ENCODE measurements at regions not wholly inside any gene's neighbourhood (a gene's known extent, or its start where the extent isn't known, plus 50 kb on each side); places are given as distances from the start of the nearest gene placed in this dataset.
"Not testable (repeated sequence)": the region's sequence is repeated elsewhere in the genome, so short reads cannot be mapped to it uniquely, and the experiment has no call there.

DNA sequence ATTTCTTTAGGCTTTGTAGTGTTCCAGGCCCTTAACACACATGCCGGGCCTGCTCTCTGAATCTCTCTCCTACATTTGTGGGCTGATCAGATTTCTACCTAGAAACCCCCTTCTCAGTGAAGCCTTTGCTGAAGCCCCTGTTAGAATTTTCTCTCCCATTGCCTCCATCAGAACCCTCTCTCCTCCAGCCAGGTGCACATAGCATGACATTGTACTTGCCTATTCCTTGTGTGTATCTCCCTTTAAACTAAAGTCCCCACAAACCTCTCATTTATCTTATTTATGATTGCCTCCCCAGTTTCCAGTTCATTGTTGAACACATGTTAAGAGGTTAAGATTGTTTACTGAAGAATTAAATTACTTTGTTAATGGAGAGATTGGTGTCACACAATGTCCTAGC, 325.5 kb upstream of the CITED2 start:
- Histone ChIP-seq H3K27me3 (ENCODE audit: insufficient read depth, low read length) (no peaks in the 10 kb centered on the region), H3K4me3 (ENCODE audit: low read length) (no peak overlapping the region), H2AFZ (ENCODE audit: low read depth, low read length) (no peak overlapping the region), H3K9me3 (ENCODE audit: low read length) (no peaks in the 10 kb centered on the region), H3K36me3 (ENCODE audit: insufficient read depth, low read length) (no peaks in the 10 kb centered on the region), H3K4me1 (ENCODE audit: insufficient read depth, low read length) (no peaks in the 10 kb centered on the region)

DNA sequence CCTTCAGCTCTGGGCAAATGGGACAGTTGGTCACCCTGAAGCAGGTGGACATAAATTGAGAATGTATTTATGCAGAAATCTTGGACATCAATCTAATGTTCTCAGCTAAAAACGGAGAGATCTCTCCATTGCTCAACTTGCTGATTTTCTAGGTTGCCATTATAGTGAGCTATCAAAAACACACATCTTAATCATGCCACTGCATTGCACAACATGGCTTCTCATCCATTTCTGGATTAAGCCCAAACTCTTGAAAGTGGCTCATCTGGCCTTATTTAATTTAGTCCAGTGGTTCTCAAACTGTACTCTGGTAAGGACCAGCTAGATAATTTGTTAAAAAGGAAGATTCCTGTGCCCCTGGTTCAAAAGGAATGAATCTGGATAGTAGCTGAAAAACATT, 324.9 kb upstream of the CITED2 start:
- no peaks in the 10 kb centered on the region for H3K36me3 ChIP-seq (ENCODE audit: insufficient read depth, low read length)
- no peaks in the 10 kb centered on the region for H3K27me3 ChIP-seq (ENCODE audit: insufficient read depth, low read length)
- no peak overlapping the region for H2AFZ ChIP-seq (ENCODE audit: low read depth, low read length)
- H3K4me3 ChIP-seq (ENCODE audit: low read length): no peak overlapping the region
- no peaks in the 10 kb centered on the region for H3K9me3 ChIP-seq (ENCODE audit: low read length)
- no peaks in the 10 kb centered on the region for H3K4me1 ChIP-seq (ENCODE audit: insufficient read depth, low read length)

DNA sequence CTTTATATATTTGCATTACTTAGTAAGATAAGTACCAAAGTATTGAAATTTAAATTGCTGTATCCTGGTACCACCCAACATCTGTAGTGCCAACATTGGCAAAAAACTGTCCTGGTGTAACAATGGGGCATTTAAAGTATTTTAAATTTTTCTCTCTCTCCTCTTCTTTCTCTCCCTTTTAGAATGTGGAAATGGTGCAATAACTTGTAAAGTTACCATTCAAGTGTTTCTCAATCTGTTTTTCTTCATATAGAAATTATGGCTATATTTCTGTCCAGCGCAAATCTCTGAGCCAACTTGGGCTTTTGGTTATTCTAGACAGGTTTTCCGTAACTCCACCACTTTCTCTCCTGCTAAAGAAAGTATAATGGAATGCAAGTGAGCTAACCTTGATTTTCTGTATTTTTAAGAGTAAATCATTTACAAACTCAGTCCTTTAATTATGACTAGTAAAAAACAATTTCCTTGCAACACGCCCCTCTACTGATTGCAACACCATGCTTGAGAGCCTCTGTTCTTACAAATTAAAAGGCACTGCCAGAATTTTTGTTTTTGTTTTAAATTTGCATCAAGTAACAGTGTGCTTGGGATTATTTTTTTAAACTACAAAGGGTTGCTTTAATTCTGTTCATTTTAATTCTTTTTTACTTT, 324.2 kb upstream of the CITED2 start:
- Histone ChIP-seq H3K4me1 (ENCODE audit: insufficient read depth, low read length) (no peaks in the 10 kb centered on the region), H3K27me3 (ENCODE audit: insufficient read depth, low read length) (no peaks in the 10 kb centered on the region), H3K36me3 (ENCODE audit: insufficient read depth, low read length) (no peaks in the 10 kb centered on the region), H3K9me3 (ENCODE audit: low read length) (no peaks in the 10 kb centered on the region), H2AFZ (ENCODE audit: low read depth, low read length) (no peak overlapping the region), H3K4me3 (ENCODE audit: low read length) (no peak overlapping the region)

DNA sequence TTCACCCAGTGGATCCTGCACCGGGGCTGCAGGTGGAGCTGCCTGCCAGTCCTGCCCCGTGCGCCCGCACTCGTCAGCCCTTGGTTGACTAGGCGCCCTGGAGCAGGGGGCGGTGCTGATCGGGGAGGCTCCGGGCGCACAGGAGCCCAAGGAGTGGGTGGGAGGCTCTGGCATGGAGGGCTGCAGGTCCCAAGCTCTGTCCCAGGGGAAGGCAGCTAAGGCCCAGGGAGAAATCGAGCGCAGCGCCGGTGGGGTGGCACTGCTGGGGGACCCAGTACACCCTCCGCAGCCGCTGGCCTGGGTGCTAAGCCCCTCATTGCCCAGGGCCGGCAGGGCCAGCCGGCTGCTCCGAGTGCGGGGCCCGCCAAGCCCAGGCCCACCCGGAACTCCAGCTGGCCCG, 323.4 kb upstream of the CITED2 start:
- H3K4me1 ChIP-seq (ENCODE audit: insufficient read depth, low read length); H2AFZ ChIP-seq (ENCODE audit: low read depth, low read length); H3K9me3 ChIP-seq (ENCODE audit: low read length); H3K27me3 ChIP-seq (ENCODE audit: insufficient read depth, low read length); H3K4me3 ChIP-seq (ENCODE audit: low read length); H3K36me3 ChIP-seq (ENCODE audit: insufficient read depth, low read length): not testable (repeated sequence)

DNA sequence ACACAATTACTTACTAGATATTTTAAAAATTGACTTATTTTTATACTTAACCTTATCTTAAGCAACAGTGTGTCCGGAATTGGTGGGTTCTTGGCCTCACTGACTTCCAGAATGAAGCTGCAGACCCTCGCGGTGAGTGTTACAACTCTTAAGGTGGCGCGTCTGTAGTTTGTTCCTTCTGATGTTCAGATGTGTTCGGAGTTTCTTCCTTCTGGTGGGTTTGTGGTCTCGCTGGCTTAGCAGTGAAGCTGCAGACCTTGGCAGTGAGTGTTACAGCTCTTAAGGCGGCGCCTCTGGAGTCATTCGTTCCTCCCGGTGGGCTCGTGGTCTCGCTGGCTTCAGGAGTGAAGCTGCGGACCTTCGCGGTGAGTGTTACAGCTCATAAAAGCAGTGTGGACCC, 322.5 kb upstream of the CITED2 start:
- not testable (repeated sequence) for H3K4me1 ChIP-seq (ENCODE audit: insufficient read depth, low read length); H3K27me3 ChIP-seq (ENCODE audit: insufficient read depth, low read length); H3K4me3 ChIP-seq (ENCODE audit: low read length); H3K9me3 ChIP-seq (ENCODE audit: low read length); H2AFZ ChIP-seq (ENCODE audit: low read depth, low read length); H3K36me3 ChIP-seq (ENCODE audit: insufficient read depth, low read length)

DNA sequence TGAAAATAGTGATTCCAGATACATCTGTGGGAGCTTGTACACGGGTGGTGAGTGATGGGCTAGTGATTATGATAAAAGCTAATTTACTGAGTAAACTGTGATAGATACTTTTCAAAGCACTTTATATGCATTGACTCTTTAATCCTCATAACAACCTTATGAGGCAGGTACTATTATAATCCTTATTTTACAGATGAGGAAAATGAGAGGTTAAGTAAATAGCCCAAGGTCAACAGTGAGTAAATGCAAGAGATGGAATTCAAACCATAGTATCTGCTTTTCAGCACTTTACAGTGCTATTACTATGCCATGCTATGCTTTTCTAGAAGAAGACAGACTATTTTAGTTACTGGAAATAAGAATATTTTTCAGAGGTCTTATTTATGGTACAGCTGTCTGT, 320.9 kb upstream of the CITED2 start:
- Histone ChIP-seq H2AFZ (ENCODE audit: low read depth, low read length) (no peak overlapping the region), H3K36me3 (ENCODE audit: insufficient read depth, low read length) (no peaks in the 10 kb centered on the region), H3K9me3 (ENCODE audit: low read length) (no peaks in the 10 kb centered on the region), H3K27me3 (ENCODE audit: insufficient read depth, low read length) (no peaks in the 10 kb centered on the region), H3K4me1 (ENCODE audit: insufficient read depth, low read length) (no peaks in the 10 kb centered on the region), H3K4me3 (ENCODE audit: low read length) (no peak overlapping the region)

DNA sequence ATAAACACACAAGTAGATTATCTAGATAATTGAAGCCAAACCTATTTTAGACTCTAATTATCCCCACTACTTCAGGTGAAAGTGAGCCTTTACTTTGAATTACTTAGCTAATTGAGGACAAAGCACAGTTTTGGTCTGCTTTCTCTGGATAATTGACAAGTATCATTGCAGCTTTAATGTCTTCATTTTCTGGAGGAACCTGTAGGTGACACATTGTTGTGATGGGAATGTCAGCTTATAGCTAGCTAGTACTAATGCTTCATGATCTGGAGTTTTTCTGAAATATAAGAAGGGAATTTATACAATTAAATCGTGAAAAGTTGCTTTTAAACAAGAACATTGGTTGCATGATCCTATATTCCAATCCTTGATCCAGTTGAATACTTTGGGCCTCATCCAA, 319.3 kb upstream of the CITED2 start:
- Histone ChIP-seq H3K4me3 (ENCODE audit: low read length) (no peak overlapping the region), H3K36me3 (ENCODE audit: insufficient read depth, low read length) (no peaks in the 10 kb centered on the region), H3K9me3 (ENCODE audit: low read length) (no peaks in the 10 kb centered on the region), H2AFZ (ENCODE audit: low read depth, low read length) (no peak overlapping the region), H3K4me1 (ENCODE audit: insufficient read depth, low read length) (no peaks in the 10 kb centered on the region), H3K27me3 (ENCODE audit: insufficient read depth, low read length) (no peaks in the 10 kb centered on the region)

DNA sequence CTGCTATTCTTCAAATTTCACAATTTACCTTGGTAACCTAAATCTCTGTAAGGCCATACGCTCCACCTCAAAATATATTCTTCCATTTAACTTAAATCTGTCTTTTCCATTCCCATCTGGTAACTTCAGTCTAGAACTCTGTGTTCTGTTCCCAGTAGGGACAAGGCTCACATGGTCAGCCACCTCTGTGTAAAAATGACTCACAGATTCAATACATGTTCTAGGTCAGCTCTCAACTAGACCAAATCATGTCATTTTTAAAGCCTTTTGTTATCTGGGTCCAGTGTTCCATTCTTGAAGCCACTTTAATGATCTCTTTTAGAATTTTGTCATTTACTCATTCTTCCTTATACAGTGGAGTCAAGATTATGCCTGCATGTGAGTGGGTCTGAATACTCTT, 315.6 kb upstream of the CITED2 start:
- no peaks in the 10 kb centered on the region for H3K36me3 ChIP-seq (ENCODE audit: insufficient read depth, low read length)

DNA sequence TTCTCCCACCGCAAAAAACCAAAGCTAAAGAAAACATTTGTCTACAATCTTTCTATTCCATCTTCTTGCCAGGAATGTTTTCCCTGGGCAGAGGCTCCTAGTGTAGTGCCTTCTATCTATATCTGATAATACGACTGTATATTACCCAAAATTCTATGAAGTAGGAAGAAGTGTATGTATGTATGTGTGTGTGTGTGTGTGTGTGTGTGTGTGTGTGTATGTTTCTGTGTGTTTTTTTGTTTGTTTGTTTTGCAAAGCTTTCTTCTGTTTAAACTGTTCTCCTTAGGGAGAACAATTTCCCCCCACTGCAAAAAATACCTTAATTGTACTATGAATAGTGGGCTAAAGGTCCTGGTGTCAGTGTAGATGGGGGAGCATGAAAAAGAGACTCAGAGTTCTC, 312.6 kb upstream of the CITED2 start:
- H3K9me3 ChIP-seq (ENCODE audit: low read length): no peaks in the 10 kb centered on the region
- H3K36me3 ChIP-seq (ENCODE audit: insufficient read depth, low read length): no peaks in the 10 kb centered on the region
- no peaks in the 10 kb centered on the region for H3K4me1 ChIP-seq (ENCODE audit: insufficient read depth, low read length)
- H3K4me3 ChIP-seq (ENCODE audit: low read length): no peak overlapping the region
- H3K27me3 ChIP-seq (ENCODE audit: insufficient read depth, low read length): no peaks in the 10 kb centered on the region
- no peak overlapping the region for H2AFZ ChIP-seq (ENCODE audit: low read depth, low read length)

More for the DNA sequence above, 315.6 kb upstream of the CITED2 start:
- H3K9me3 ChIP-seq (ENCODE audit: low read length): no peaks in the 10 kb centered on the region
- no peak overlapping the region for H2AFZ ChIP-seq (ENCODE audit: low read depth, low read length)
- H3K4me1 ChIP-seq (ENCODE audit: insufficient read depth, low read length): no peaks in the 10 kb centered on the region
- H3K27me3 ChIP-seq (ENCODE audit: insufficient read depth, low read length): no peaks in the 10 kb centered on the region
- no peak overlapping the region for H3K4me3 ChIP-seq (ENCODE audit: low read length)

DNA sequence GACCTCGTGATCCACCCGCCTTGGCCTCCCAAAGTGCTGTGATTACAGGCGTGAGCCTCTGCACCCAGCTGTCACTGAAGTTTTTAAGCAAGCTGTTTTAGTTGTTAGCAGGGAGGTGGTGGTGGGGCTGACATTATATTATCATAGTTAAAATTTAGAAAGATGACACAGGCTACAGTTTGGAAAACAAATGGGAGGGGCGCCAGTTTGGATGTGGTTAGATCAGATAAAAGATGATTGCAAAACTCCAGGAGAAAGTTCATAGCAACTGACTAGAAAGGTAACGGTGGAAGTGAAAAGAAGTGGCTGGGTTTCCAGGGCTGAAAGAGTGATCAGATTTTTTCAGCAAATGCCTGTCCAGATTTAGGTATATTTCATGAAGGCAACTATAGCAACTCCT, 311.9 kb upstream of the CITED2 start:
- Histone ChIP-seq H3K4me1 (ENCODE audit: insufficient read depth, low read length) (no peaks in the 10 kb centered on the region), H2AFZ (ENCODE audit: low read depth, low read length) (no peak overlapping the region), H3K4me3 (ENCODE audit: low read length) (no peak overlapping the region), H3K9me3 (ENCODE audit: low read length) (no peaks in the 10 kb centered on the region), H3K27me3 (ENCODE audit: insufficient read depth, low read length) (no peaks in the 10 kb centered on the region), H3K36me3 (ENCODE audit: insufficient read depth, low read length) (no peaks in the 10 kb centered on the region)

DNA sequence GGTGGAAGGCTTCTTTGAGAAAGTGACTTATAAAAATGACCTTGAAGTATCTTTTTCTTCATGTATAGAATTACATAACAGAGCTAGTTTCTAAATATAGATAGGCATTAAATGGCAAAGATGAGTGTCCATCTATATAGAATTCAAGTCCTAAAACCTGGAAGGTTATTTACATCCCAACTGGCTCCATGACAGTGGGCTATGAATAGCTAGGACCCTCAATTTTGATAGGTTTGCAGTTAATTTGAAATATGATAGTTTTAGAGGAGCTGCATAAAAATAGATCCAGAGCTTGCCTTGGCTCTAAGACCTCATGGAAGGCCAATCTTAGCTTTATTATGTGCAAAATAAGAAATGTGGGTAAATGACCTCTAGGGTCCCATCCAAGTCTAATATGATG, 310.6 kb upstream of the CITED2 start:
- no peaks in the 10 kb centered on the region for H3K36me3 ChIP-seq (ENCODE audit: insufficient read depth, low read length)
- peaks cover 2% of the 10 kb centered on the region for H3K4me1 ChIP-seq (ENCODE audit: insufficient read depth, low read length)
- H3K4me3 ChIP-seq (ENCODE audit: low read length): no peak overlapping the region
- H3K9me3 ChIP-seq (ENCODE audit: low read length): no peaks in the 10 kb centered on the region
- no peak overlapping the region for H2AFZ ChIP-seq (ENCODE audit: low read depth, low read length)
- H3K27me3 ChIP-seq (ENCODE audit: insufficient read depth, low read length): no peaks in the 10 kb centered on the region

DNA sequence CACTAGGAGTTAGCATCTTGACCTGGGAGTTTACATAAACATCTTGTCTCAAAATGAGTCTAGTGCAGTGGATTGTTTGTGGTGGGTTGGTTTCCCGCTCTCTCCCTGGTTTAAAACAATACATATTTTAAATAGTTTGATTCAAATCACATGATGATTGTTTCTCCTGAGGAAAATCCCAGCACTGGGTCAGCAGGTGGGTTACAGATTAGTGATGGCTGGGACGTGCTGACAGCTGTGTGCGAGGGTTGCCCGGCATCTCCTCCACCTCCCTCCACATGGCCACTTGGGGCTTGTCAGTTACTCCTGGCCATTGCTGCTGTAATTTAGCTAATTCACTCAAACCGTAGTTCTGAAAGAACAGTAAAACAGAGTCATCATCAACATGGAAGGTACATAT, 306.4 kb upstream of the CITED2 start:
- no peaks in the 10 kb centered on the region for H3K36me3 ChIP-seq (ENCODE audit: insufficient read depth, low read length)
- no peak overlapping the region for H3K4me3 ChIP-seq (ENCODE audit: low read length)
- H2AFZ ChIP-seq (ENCODE audit: low read depth, low read length): no peak overlapping the region
- H3K9me3 ChIP-seq (ENCODE audit: low read length): no peaks in the 10 kb centered on the region
- H3K27me3 ChIP-seq (ENCODE audit: insufficient read depth, low read length): no peaks in the 10 kb centered on the region
- peaks cover 2% of the 10 kb centered on the region for H3K4me1 ChIP-seq (ENCODE audit: insufficient read depth, low read length)

DNA sequence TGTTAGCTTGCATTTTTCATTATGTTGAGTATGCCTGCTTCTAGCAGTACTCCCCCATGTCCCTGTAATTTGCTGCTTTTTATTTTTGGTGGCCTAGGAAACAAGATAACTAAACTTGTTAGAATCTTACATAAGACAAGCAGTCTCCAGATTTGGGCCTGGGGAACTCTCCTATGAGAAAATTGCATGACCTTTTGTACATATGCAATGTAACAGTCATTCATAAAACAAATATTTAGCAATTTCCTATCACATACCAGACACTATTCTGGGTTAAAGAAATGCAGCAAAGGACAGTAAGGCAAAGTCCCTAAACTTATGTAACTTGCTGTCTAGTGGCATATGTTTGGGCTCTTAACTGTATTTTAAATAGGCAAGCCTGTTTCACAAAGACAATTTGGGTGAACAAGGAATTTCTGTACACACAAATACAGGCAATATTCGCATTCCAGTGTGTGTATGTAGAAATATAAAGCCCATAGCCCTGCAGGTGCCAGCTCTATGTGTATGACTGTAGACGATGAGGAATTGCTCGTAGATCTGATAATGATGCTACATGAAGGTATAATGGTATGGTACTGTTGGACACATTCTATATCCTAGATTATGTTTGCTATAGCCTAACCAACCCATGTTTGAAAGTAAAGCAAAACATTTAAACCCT, 305.2 kb upstream of the CITED2 start:
- no peaks in the 10 kb centered on the region for H3K9me3 ChIP-seq (ENCODE audit: low read length)
- H3K4me3 ChIP-seq (ENCODE audit: low read length): no peak overlapping the region
- no peak overlapping the region for H2AFZ ChIP-seq (ENCODE audit: low read depth, low read length)
- H3K36me3 ChIP-seq (ENCODE audit: insufficient read depth, low read length): no peaks in the 10 kb centered on the region
- H3K27me3 ChIP-seq (ENCODE audit: insufficient read depth, low read length): no peaks in the 10 kb centered on the region
- peaks cover 2% of the 10 kb centered on the region for H3K4me1 ChIP-seq (ENCODE audit: insufficient read depth, low read length)

DNA sequence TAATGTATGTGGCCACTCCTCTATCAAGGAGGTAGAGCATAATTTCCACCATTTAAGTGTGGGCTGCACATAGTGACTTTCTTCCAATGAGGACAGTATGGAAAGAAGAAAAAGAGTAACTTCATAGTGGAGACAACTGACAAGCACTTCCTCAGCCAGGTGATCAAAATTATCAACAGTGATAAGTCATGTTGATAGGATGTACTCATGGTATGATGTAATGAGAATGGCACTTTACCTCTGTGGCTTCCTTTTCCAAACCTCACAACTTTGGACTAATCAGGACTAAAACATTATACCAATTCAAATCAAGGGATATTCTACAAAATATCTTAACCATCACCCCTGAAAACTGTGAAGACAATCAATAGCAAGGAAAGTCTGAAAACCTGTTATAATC, 302.3 kb upstream of the CITED2 start:
- Histone ChIP-seq H2AFZ (ENCODE audit: low read depth, low read length) (no peak overlapping the region), H3K36me3 (ENCODE audit: insufficient read depth, low read length) (no peaks in the 10 kb centered on the region), H3K27me3 (ENCODE audit: insufficient read depth, low read length) (no peaks in the 10 kb centered on the region), H3K4me1 (ENCODE audit: insufficient read depth, low read length) (peaks cover 2% of the 10 kb centered on the region), H3K9me3 (ENCODE audit: low read length) (no peaks in the 10 kb centered on the region), H3K4me3 (ENCODE audit: low read length) (no peak overlapping the region)

Data from neuron (in vitro differentiated cells).